ENCODE measurements at regions not wholly inside any gene's neighbourhood (a gene's known extent, or its start where the extent isn't known, plus 50 kb on each side); places are given as distances from the start of the nearest gene placed in this dataset.

DNA sequence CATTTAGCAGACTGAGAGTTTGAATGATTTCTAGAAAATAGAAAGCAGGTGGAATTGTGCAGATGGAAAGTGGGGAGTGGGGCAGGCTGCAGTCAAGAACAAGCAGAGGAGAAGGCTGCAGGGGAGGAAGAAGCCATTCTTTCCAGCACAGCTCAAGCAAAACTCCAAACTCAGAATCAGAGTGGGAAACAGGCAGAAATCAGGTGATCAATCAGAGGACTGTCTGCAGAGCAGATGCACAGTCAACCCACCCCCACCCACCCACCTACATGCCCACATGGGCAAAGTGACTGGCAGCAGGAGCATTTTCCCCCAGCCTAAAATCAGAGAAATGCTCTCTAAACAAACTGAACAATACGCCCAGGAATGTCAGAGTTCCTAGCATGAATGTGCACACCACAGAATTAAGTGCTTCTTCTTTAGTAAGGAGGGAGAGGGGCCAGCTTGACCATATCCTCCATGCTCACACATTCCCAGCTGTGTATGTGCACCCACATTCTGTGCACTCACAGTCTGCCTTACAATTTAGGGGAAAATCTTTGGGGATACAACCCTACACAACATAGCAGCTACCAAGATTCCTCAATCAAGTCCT is 194.1 kb upstream of the PLEKHA5 start:
- Histone ChIP-seq H3K4me1 (peaks cover 0 to 12% (median 6%) of the 10 kb centered on the region in 4 donors), H3K36me3 (no peaks in the 10 kb centered on the region), H3K9me3 (no peaks in the 10 kb centered on the region), H3K27ac (replicated peaks in 1 of 4) (no peak overlapping the region), H3K4me3 (no peak overlapping the region), H3K27me3 (no peaks in the 10 kb centered on the region)
- intact Hi-C loops (cut with DNase I), result no loop called here
- no peak for DNase-seq (ENCODE audit: extremely low spot score)
- no peak for TF ChIP-seq POLR2AphosphoS5 (IDR thresholded peaks at IDR 0.05)
- TF ChIP-seq CTCF (IDR thresholded peaks at IDR 0.05), result no peak
- TF ChIP-seq POLR2A (IDR thresholded peaks at IDR 0.05; ENCODE audit: low read depth), result no peak
- TF ChIP-seq EP300 (IDR thresholded peaks at IDR 0.05), result no peak
- WGBS, result 54% methylated on average over 1 of the region's 1 CpG

DNA sequence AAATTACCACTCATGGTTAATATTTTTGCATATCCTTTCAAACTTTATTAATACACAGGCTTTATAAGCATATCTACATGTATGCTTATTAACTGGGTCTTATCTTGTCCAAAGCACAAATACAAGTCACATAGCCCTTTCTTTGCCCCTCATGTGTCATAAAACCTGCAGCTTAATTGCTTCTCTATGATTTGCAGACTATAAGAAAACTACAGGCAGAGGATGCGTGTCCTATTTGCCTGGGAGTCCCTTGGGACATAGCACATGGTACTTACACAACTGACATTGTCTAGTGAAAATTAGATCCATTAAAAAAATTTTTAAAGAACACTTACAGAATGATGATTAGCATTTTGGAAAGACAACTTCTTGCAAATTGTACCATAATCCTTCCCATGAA is 190.5 kb upstream of the PLEKHA5 start:
- WGBS, result 80% methylated on average over 1 of the region's 1 CpG
- H3K27ac ChIP-seq (replicated peaks in 1 of 4), result no peak overlapping the region
- H3K36me3 ChIP-seq, result no peaks in the 10 kb centered on the region
- no peaks in the 10 kb centered on the region for H3K27me3 ChIP-seq
- H3K4me1 ChIP-seq, result no peaks in the 10 kb centered on the region
- intact Hi-C loops (cut with DNase I), result no loop called here
- H3K4me3 ChIP-seq, result no peak overlapping the region
- DNase-seq (ENCODE audit: extremely low spot score), result no peak
- no peaks in the 10 kb centered on the region for H3K9me3 ChIP-seq
- TF ChIP-seq POLR2AphosphoS5 (IDR thresholded peaks at IDR 0.05) (no peak), EP300 (IDR thresholded peaks at IDR 0.05) (no peak), CTCF (IDR thresholded peaks at IDR 0.05) (no peak), POLR2A (IDR thresholded peaks at IDR 0.05; ENCODE audit: low read depth) (no peak)

DNA sequence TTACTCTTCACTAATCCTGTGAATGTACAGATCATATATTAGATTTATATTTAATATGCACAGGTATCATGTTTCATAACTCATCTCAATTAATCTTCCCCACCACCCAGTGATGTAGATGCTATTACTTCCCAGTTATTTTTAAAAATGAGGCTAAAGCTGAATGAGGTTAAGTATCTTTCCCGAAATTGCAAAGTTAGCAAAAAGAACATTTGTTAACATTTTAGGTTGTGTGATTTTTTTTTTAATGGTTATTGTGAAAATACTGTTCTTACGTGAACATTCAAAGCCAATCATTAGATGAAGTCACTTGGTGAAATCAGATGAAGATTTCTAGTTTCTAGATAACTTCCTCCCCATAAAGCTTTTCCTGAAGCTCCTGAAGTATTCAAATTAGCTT is 186.9 kb upstream of the PLEKHA5 start:
- Histone ChIP-seq H3K27ac (replicated peaks in 1 of 4) (no peak overlapping the region), H3K9me3 (no peaks in the 10 kb centered on the region), H3K36me3 (no peaks in the 10 kb centered on the region), H3K4me3 (no peak overlapping the region), H3K27me3 (no peaks in the 10 kb centered on the region), H3K4me1 (no peaks in the 10 kb centered on the region)
- DNase-seq (ENCODE audit: extremely low spot score), result no peak
- intact Hi-C loops (cut with DNase I), result no loop called here
- TF ChIP-seq POLR2A (IDR thresholded peaks at IDR 0.05; ENCODE audit: low read depth) (no peak), CTCF (IDR thresholded peaks at IDR 0.05) (no peak), EP300 (IDR thresholded peaks at IDR 0.05) (no peak), POLR2AphosphoS5 (IDR thresholded peaks at IDR 0.05) (no peak)
- 75% methylated on average over 2 of the region's 2 CpGs for WGBS

GRCh38 chr12:18943200-18943599 is 186.3 kb upstream of the PLEKHA5 start:
- intact Hi-C loops (cut with DNase I), result no loop called here
- no peaks in the 10 kb centered on the region for H3K27me3 ChIP-seq
- 87% methylated on average over 5 of the region's 5 CpGs for WGBS
- TF ChIP-seq EP300 (IDR thresholded peaks at IDR 0.05) (no peak), POLR2A (IDR thresholded peaks at IDR 0.05; ENCODE audit: low read depth) (no peak), POLR2AphosphoS5 (IDR thresholded peaks at IDR 0.05) (no peak), CTCF (IDR thresholded peaks at IDR 0.05) (no peak)
- H3K4me3 ChIP-seq, result no peak overlapping the region
- H3K9me3 ChIP-seq, result no peaks in the 10 kb centered on the region
- H3K27ac ChIP-seq (replicated peaks in 1 of 4), result no peak overlapping the region
- no peaks in the 10 kb centered on the region for H3K4me1 ChIP-seq
- DNase-seq (ENCODE audit: extremely low spot score), result no peak
- no peaks in the 10 kb centered on the region for H3K36me3 ChIP-seq

DNA sequence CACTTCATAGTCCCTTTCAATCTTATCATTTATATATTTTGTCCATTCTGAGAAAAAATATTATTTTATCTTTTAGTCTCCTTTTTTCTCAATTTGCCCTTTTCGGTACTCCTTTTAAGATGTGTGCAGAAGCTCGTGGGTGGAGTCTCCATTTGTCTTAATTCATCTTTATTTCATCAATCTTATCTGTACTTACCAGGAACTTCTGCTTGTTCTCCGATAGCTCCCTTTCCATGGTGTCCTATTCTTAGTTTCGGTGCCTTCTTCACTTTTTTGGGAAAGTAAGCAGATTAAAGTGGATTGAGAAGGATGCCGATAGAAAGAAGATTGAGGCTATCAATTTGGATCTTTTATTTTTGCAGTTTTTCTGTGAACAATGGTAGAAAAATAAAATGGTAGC is 183.4 kb upstream of the PLEKHA5 start:
- H3K27me3 ChIP-seq, result no peaks in the 10 kb centered on the region
- no peaks in the 10 kb centered on the region for H3K36me3 ChIP-seq
- no peaks in the 10 kb centered on the region for H3K9me3 ChIP-seq
- 96% methylated on average over 5 of the region's 5 CpGs for WGBS
- H3K27ac ChIP-seq (replicated peaks in 1 of 4), result no peak overlapping the region
- intact Hi-C loops (cut with DNase I), result no loop called here
- DNase-seq (ENCODE audit: extremely low spot score), result no peak
- TF ChIP-seq POLR2A (IDR thresholded peaks at IDR 0.05; ENCODE audit: low read depth) (no peak), EP300 (IDR thresholded peaks at IDR 0.05) (no peak), CTCF (IDR thresholded peaks at IDR 0.05) (no peak), POLR2AphosphoS5 (IDR thresholded peaks at IDR 0.05) (no peak)
- H3K4me1 ChIP-seq, result no peaks in the 10 kb centered on the region
- H3K4me3 ChIP-seq, result no peak overlapping the region
